A549 (cell line): ENCODE measurements at regions not wholly inside any gene's neighbourhood (a gene's known extent, or its start where the extent isn't known, plus 50 kb on each side); places are given as distances from the start of the nearest gene placed in this dataset.

Experiments used
- ATAC-seq, 2 experiments: fragments of 200-7000 bp in 1 of 2; fragments of >200 bp in 1 of 2; cut with Nextera tagmentation in 1 of 2; cut with Tn5 transposase in 1 of 2; 3 replicates each; pipeline versions ENCODE4 v1.8.0 to v1.9.1; 2018 to 2020; ENCODE audit warnings: mild to moderate bottlenecking in 1 of 2, moderate library complexity in 1 of 2
- CTCF ChIA-PET: fragments of 300-600 bp; sonication (Branson Sonifier 250); formaldehyde crosslinking; extraction: SDS; loops from one replicate; lab custom pipeline; 2021; ENCODE audit warnings: antibody characterized with exemption, inconsistent platforms; lab: Yijun Ruan, JAX
- POLR2A ChIA-PET: fragments of 350-600 bp; formaldehyde crosslinking; extraction: SDS; loops from one replicate; lab custom pipeline; 2021; ENCODE audit warnings: antibody characterized with exemption, inconsistent platforms; lab: Yijun Ruan, JAX
- DNase-seq, 2 experiments: peaks; one replicate each; pipeline versions ENCODE4 v3.0.0 to v3.0.0-alpha.2; 2011 to 2016; ENCODE audit warnings: low read depth in 1 of 2, low spot score in 1 of 2
- FAIRE-seq: peaks from 2 replicates; lab custom pipeline; 2011; peaks lifted over from hg19 to GRCh38; lab: Jason Lieb, UNC
- H3K27ac ChIP-seq, 2 experiments: fragments of >200 bp; sonication (Bioruptor Twin); formaldehyde crosslinking; 3 replicates each; pipeline ENCODE4 v1.5.1; 2016 to 2017
- H3K4me1 ChIP-seq: fragments of >200 bp; sonication (Bioruptor Twin); formaldehyde crosslinking; 3 replicates; pipeline ENCODE4 v1.6.1; 2016
- H3K4me2 ChIP-seq: fragments of >200 bp; sonication (Bioruptor Twin); formaldehyde crosslinking; 3 replicates; pipeline ENCODE4 v1.6.1; 2016
- H3K4me3 ChIP-seq: fragments of >200 bp; sonication (Bioruptor Twin); formaldehyde crosslinking; 3 replicates; pipeline ENCODE4 v1.5.1; 2016
- H3K9me3 ChIP-seq: fragments of >200 bp; sonication (Bioruptor Twin); formaldehyde crosslinking; 3 replicates; pipeline ENCODE4 v1.6.1; 2016
- EHF ChIP-seq: fragments of 250-450 bp; sonication (Bioruptor Pico); IDR thresholded peaks from 2 replicates; pipeline ENCODE4 v1.5.0; 2020; ENCODE audit warnings: mild to moderate bottlenecking
- EP300 ChIP-seq, 2 experiments: fragments of >200 bp; sonication (Bioruptor Twin); formaldehyde crosslinking; IDR thresholded peaks; 2 replicates in 1 of 2; 3 replicates in 1 of 2; pipeline ENCODE4 v1.6.1; 2016 to 2017
- FOSB ChIP-seq: fragments of 250-450 bp; sonication (Bioruptor Pico); IDR thresholded peaks from 2 replicates; pipeline ENCODE4 v1.5.0; 2020; ENCODE audit warnings: mild to moderate bottlenecking, moderate library complexity
- HOXA7 ChIP-seq: fragments of 250-450 bp; sonication (Bioruptor Pico); IDR thresholded peaks from 2 replicates; pipeline ENCODE4 v1.5.0; 2020; ENCODE audit warnings: mild to moderate bottlenecking, moderate library complexity
- HOXB13 ChIP-seq: fragments of 250-450 bp; sonication (Bioruptor Pico); IDR thresholded peaks from 2 replicates; pipeline ENCODE4 v1.5.0; 2020; ENCODE audit warnings: low read depth, mild to moderate bottlenecking, moderate library complexity
- JUNB ChIP-seq: fragments of >200 bp; sonication (Bioruptor Twin); formaldehyde crosslinking; IDR thresholded peaks from 2 replicates; pipeline ENCODE4 v1.6.1; 2016
- KDM1A ChIP-seq: fragments of 200-600 bp; sonication (generic); IDR thresholded peaks from 2 replicates; pipeline ENCODE4 v1.6.1; 2016; ENCODE audit warnings: low read depth, mild to moderate bottlenecking
- MAZ ChIP-seq: fragments of 150-350 bp; IDR thresholded peaks from 2 replicates; pipeline ENCODE4 v1.6.1; 2014; ENCODE audit warnings: antibody characterized with exemption, low read depth, low read length, borderline replicate concordance
- MYC ChIP-seq: IDR thresholded peaks from 2 replicates; pipeline ENCODE4 v1.6.1; 2012; ENCODE audit warnings: mild to moderate bottlenecking, inconsistent platforms, low read length, improper control_type of control experiment, borderline replicate concordance
- RAD21 ChIP-seq, 2 experiments: fragments of >200 bp in 1 of 2; sonication (Bioruptor Twin) in 1 of 2; formaldehyde crosslinking in 1 of 2; IDR thresholded peaks in 1 of 2; conservative IDR thresholded peaks in 1 of 2; 2 replicates in 1 of 2; 3 replicates in 1 of 2; pipeline ENCODE4 v1.6.1; 2012 to 2018; ENCODE audit warnings: inconsistent platforms in 1 of 2
- RFX5 ChIP-seq: fragments of 450-650 bp; IDR thresholded peaks from 2 replicates; pipeline ENCODE4 v1.7.1; 2014; ENCODE audit warnings: antibody characterized with exemption, mild to moderate bottlenecking, moderate library complexity
- TFCP2L1 ChIP-seq: fragments of 250-450 bp; sonication (Bioruptor Pico); IDR thresholded peaks from 2 replicates; pipeline ENCODE4 v1.5.0; 2021; ENCODE audit warnings: mild to moderate bottlenecking
- ZNF302 ChIP-seq: fragments of 250-450 bp; sonication (Bioruptor Pico); IDR thresholded peaks from 2 replicates; pipeline ENCODE4 v1.9.0; 2021; ENCODE audit warnings: inconsistent platforms, mild to moderate bottlenecking, moderate library complexity
- WGBS: methylation state at CpG from one replicate; pipeline ENCODE4 v1.1.6; 2017; ENCODE audit errors: missing lambda C conversion rate; 5-methylcytosine and 5-hydroxymethylcytosine counted together
- TF ChIP-seq, protein P1 (sequence below): fragments of 250-450 bp; sonication (Bioruptor Pico); IDR thresholded peaks from 2 replicates; pipeline ENCODE4 v1.5.0; 2021; ENCODE audit warnings: mild to moderate bottlenecking, moderate library complexity, borderline replicate concordance
- TF ChIP-seq, protein P2 (sequence below): fragments of >200 bp; sonication (Bioruptor Twin); formaldehyde crosslinking; IDR thresholded peaks from 3 replicates; pipeline ENCODE4 v1.6.1; 2016
- TF ChIP-seq, protein P3 (sequence below): fragments of 200-600 bp; sonication (generic); IDR thresholded peaks from 2 replicates; pipeline ENCODE4 v1.6.1; 2016; ENCODE audit warnings: antibody characterized with exemption, mild to moderate bottlenecking, moderate library complexity
- TF ChIP-seq, protein P4 (sequence below): IDR thresholded peaks from 2 replicates; pipeline ENCODE4 v1.6.1; 2012
- TF ChIP-seq, protein P5 (sequence below): IDR thresholded peaks from 2 replicates; pipeline ENCODE4 v1.6.1; 2012; ENCODE audit warnings: low read depth, borderline replicate concordance

DNA sequence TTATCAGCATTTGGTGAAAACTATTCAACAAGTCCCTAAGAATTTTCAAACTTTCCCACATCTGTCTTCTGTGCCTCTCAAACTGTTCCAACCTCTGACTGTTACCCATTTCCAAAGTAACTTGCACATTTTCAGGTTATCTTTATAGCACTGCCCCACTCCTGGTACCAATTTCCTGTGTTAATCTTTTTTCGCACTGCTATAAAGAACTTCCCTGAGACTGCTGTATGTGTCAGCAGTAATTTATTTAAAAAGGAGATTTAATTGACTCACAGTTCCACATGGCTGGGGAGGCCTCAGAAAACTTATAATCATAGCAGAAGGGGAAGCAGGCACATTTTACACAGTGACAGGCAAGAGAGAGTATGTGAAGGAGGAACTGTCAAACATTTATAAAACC is 310.9 kb upstream of the SLITRK3 start:
- peaks cover 10% of the 10 kb centered on the region; the same call in 2 of the 3 replicates for H3K9me3 ChIP-seq
- no peak for FAIRE-seq
- no peak for DNase-seq
- no peaks in the 10 kb centered on the region for H3K4me1 ChIP-seq
- H3K4me3 ChIP-seq: no peak overlapping the region
- H3K27ac ChIP-seq: no peak overlapping the region
- TF ChIP-seq RAD21 (conservative IDR thresholded peaks at IDR 0.05 in 1 of 2, IDR thresholded peaks at IDR 0.05 in 1 of 2) (no peak), ZNF302 (CRISPR knock-in tag) (no peak), TFCP2L1 (CRISPR knock-in tag) (no peak), EHF (CRISPR knock-in tag) (no peak), HOXB13 (CRISPR knock-in tag) (no peak), JUNB (no peak), MAZ (no peak), KDM1A (no peak), FOSB (CRISPR knock-in tag) (no peak), RFX5 (no peak), HOXA7 (no peak), MYC (no peak)
- TF ChIP-seq, protein P1, sequence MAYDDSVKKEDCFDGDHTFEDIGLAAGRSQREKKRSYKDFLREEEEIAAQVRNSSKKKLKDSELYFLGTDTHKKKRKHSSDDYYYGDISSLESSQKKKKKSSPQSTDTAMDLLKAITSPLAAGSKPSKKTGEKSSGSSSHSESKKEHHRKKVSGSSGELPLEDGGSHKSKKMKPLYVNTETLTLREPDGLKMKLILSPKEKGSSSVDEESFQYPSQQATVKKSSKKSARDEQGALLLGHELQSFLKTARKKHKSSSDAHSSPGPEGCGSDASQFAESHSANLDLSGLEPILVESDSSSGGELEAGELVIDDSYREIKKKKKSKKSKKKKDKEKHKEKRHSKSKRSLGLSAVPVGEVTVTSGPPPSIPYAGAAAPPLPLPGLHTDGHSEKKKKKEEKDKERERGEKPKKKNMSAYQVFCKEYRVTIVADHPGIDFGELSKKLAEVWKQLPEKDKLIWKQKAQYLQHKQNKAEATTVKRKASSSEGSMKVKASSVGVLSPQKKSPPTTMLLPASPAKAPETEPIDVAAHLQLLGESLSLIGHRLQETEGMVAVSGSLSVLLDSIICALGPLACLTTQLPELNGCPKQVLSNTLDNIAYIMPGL: no peak
- TF ChIP-seq, protein P2, sequence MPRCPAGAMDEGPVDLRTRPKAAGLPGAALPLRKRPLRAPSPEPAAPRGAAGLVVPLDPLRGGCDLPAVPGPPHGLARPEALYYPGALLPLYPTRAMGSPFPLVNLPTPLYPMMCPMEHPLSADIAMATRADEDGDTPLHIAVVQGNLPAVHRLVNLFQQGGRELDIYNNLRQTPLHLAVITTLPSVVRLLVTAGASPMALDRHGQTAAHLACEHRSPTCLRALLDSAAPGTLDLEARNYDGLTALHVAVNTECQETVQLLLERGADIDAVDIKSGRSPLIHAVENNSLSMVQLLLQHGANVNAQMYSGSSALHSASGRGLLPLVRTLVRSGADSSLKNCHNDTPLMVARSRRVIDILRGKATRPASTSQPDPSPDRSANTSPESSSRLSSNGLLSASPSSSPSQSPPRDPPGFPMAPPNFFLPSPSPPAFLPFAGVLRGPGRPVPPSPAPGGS: no peak
- TF ChIP-seq, protein P3, sequence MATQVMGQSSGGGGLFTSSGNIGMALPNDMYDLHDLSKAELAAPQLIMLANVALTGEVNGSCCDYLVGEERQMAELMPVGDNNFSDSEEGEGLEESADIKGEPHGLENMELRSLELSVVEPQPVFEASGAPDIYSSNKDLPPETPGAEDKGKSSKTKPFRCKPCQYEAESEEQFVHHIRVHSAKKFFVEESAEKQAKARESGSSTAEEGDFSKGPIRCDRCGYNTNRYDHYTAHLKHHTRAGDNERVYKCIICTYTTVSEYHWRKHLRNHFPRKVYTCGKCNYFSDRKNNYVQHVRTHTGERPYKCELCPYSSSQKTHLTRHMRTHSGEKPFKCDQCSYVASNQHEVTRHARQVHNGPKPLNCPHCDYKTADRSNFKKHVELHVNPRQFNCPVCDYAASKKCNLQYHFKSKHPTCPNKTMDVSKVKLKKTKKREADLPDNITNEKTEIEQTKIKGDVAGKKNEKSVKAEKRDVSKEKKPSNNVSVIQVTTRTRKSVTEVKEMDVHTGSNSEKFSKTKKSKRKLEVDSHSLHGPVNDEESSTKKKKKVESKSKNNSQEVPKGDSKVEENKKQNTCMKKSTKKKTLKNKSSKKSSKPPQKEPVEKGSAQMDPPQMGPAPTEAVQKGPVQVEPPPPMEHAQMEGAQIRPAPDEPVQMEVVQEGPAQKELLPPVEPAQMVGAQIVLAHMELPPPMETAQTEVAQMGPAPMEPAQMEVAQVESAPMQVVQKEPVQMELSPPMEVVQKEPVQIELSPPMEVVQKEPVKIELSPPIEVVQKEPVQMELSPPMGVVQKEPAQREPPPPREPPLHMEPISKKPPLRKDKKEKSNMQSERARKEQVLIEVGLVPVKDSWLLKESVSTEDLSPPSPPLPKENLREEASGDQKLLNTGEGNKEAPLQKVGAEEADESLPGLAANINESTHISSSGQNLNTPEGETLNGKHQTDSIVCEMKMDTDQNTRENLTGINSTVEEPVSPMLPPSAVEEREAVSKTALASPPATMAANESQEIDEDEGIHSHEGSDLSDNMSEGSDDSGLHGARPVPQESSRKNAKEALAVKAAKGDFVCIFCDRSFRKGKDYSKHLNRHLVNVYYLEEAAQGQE: no peak
- TF ChIP-seq, protein P4, sequence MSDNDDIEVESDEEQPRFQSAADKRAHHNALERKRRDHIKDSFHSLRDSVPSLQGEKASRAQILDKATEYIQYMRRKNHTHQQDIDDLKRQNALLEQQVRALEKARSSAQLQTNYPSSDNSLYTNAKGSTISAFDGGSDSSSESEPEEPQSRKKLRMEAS: no peak
- TF ChIP-seq, protein P5, sequence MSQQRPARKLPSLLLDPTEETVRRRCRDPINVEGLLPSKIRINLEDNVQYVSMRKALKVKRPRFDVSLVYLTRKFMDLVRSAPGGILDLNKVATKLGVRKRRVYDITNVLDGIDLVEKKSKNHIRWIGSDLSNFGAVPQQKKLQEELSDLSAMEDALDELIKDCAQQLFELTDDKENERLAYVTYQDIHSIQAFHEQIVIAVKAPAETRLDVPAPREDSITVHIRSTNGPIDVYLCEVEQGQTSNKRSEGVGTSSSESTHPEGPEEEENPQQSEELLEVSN: no peak
- 86% methylated on average over 1 of the region's 1 CpG for WGBS
- ATAC-seq: no peak
- no peak overlapping the region for H3K4me2 ChIP-seq
- POLR2A ChIA-PET: no interaction called here
- CTCF ChIA-PET: no interaction called here

DNA sequence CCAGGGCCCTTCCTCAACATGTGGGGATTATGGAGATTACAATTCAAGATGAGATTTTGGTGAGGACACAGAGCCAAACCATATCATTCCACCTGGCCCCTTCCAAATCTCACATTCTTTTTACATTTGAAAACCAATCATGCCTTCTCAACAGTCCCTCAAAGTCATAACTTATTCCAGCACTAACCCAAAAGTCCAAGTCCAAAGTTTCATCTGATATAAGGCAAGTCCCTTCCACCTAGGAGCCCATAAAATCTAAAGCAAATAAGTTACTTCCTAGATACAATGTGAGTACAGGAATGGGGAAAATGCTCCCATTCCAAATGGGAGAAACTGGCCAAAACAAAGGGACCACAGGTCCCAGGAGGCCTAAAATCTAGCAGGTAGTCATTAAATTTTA is 309.5 kb upstream of the SLITRK3 start:
- H3K27ac ChIP-seq: no peak overlapping the region
- CTCF ChIA-PET: no interaction called here
- no peak for ATAC-seq
- no peak for DNase-seq
- TF ChIP-seq, protein P4: no peak
- TF ChIP-seq EP300 (IDR thresholded peaks at IDR 0.05) (no peak), FOSB (CRISPR knock-in tag) (no peak), ZNF302 (CRISPR knock-in tag) (no peak)
- TF ChIP-seq, protein P1: no peak
- H3K4me1 ChIP-seq: no peaks in the 10 kb centered on the region
- H3K4me2 ChIP-seq: no peak overlapping the region
- POLR2A ChIA-PET: no interaction called here
- peaks cover 10% of the 10 kb centered on the region; the same call in 2 of the 3 replicates for H3K9me3 ChIP-seq
- no peak for FAIRE-seq
- H3K4me3 ChIP-seq: no peak overlapping the region
